ENCODE measurements at regions not wholly inside any gene's neighbourhood (a gene's known extent, or its start where the extent isn't known, plus 50 kb on each side); places are given as distances from the start of the nearest gene placed in this dataset.
"Not testable (repeated sequence)": the region's sequence is repeated elsewhere in the genome, so short reads cannot be mapped to it uniquely, and the experiment has no call there.

DNA sequence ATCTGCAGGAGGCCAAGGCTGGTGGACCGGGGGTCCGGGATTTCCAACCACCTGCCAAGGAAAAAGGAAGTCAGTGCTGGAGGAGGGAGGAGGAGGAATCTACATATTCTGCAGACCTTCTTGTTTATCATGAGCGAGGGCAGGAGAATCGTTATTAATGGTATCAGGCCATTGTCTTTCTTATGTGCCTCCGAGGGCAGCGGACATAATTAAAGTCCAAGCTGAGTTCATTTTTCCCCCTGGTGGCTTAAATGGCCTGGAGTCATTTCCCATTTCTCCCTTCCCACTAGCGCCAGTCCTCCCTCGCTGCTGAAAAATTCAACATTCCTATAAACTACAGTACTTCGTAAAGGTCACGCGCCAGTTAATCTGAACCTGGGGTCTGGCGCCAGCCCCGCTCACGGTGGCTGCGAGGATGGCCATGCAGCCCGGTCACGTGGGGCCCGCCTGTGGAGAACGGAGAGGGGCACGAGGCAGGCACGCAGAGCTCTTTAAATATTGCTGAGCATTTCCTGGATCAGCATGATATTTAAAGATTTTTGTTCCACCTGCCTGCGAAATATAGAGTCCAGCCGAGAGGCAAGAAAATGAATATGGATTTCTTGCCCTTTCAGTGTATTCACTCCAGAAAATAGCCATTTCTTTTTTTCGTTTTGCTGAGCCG is 85.2 kb upstream of the PCDH8 start:
- no peaks in the 10 kb centered on the region for H3K9me3 Mint-ChIP-seq
- H3K36me3 Mint-ChIP-seq = no peaks in the 10 kb centered on the region
- H3K27ac Mint-ChIP-seq = no peak overlapping the region
- ATAC-seq = no peak
- DNase-seq (ENCODE audit: low spot score in 2 of 2) = no peak

DNA sequence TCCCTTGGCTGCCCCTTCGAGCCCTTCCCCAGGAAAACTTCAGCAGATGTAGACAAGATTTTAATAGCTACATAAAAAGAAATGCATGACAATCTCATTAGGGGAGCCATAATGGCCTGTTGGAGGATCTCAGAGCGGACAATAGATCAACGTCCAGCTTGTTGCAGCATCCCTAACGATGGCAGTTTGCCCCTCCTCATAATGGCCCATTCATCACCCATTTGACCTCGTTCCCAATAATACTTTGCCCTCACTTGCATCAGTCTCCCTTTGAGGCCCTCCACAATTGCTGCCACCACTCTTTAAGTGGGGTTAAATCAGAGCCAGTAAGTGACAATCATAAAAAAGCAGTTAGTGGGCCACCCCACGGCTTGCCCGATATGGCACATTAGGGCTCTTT is 84.7 kb upstream of the PCDH8 start:
- Mint-ChIP-seq H3K9me3 (no peaks in the 10 kb centered on the region), H3K27ac (no peak overlapping the region), H3K36me3 (no peaks in the 10 kb centered on the region)
- DNase-seq (ENCODE audit: low spot score in 2 of 2) = no peak
- no peak for ATAC-seq

DNA sequence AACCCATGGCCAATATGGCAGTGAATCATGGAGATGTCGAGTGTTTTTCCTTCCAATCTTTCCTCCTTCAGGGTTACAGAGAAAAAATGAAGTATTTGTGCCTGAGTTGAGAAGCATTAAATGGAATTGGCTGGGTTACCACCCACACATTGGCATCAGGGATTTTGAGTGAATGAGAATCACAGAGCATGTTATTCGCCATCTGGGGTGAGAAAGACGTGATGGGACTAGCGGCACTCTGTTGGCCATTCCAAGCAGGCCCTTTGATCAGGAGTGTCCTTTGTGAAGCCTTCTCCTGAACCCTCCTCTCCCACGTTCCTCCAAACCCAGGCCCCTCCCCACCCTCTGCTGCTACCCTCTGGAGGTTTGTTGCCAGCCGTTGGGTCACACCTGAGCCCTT is 84.2 kb upstream of the PCDH8 start:
- DNase-seq (ENCODE audit: low spot score in 2 of 2) = no peak
- Mint-ChIP-seq H3K27ac (no peak overlapping the region), H3K36me3 (no peaks in the 10 kb centered on the region), H3K9me3 (no peaks in the 10 kb centered on the region)
- no peak for ATAC-seq

DNA sequence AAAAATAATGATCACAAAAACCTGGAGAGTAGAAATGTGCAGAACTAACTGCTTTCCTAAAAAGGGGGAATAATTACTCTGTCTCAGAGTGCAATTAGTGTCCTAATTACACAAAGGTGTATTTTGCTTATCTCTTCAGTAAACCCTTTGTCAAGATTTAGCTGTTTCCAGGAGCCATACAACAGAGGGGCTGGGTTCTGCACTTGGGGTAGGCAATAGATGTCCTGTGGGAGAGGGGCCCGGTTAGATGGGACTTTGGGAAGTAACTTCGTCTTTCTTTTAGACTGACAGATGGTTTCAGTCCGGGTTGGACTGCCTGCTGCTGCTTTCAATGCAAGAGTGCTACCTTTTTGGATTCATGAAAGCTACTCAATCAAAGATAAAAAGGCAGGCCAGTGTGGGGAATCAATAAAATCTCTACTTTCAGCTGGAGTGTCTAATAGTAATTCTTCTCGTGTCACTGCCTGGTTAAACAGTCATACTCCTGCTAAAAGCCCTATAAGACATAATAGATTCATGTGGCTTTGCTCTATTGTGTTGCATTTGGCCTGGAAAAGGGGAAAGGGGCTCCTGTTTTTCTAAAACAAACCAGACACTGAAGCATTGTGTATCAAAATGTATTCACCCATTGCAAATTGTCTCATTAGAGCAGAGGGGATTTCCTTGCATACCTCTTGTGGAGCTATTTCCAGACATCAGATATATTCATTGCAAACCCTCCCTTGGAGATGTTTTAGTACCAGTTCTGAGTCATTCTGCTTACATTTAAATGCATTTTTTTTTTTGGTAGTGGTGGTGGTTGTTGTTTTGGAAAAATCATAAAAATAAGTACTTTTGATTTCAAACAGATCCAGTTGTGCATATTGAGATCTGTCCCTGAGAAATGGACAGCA is 83.3 kb upstream of the PCDH8 start:
- no peak for ATAC-seq
- H3K9me3 Mint-ChIP-seq = no peaks in the 10 kb centered on the region

DNA sequence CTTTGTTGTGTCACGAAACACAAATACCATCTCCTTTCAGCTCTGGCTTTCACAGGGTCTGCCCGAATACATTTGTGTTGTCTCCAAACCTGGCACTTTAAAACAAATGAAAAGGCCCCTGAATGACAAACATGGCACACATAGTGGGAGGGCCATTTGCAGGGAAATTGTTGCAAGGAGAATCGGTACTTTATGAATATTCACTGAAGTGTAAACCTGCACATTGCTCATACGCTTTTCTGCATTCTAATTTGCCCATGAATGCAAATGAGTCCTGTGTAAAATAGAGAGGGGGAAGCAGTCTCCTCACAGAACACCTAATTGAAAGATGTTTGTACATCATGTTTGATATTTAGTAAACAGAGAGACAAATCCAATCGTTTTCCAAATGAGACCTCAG is 82.7 kb upstream of the PCDH8 start:
- no peaks in the 10 kb centered on the region for H3K36me3 Mint-ChIP-seq
- ATAC-seq = no peak
- no peaks in the 10 kb centered on the region for H3K9me3 Mint-ChIP-seq
- H3K27ac Mint-ChIP-seq = no peak overlapping the region
- no peak for DNase-seq (ENCODE audit: low spot score in 2 of 2)

More for the DNA sequence above, 83.3 kb upstream of the PCDH8 start:
- no peaks in the 10 kb centered on the region for H3K36me3 Mint-ChIP-seq
- DNase-seq (ENCODE audit: low spot score in 2 of 2) = no peak
- no peak overlapping the region for H3K27ac Mint-ChIP-seq

DNA sequence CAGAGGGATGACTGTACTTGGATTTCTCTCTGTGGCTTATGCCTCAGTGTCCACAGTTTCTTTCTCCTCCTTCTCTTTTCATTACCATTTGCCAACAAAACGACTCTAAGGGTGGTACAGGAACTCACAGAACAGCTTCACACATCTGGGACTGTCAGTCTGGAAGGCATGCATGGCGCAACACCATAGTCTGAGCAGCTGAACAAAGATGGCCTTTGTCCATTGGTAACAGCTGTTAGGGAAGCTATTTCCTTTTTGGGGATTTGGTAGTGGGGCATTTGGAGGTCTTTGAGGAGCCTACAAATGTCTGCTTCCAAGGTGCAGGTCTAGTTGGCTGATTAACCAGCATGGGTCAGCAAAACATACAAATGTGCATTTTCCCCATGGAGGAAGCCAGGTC is 81.4 kb upstream of the PCDH8 start:
- H3K9me3 Mint-ChIP-seq = no peaks in the 10 kb centered on the region
- ATAC-seq = no peak
- DNase-seq (ENCODE audit: low spot score in 2 of 2) = no peak
- no peak overlapping the region for H3K27ac Mint-ChIP-seq
- H3K36me3 Mint-ChIP-seq = no peaks in the 10 kb centered on the region

DNA sequence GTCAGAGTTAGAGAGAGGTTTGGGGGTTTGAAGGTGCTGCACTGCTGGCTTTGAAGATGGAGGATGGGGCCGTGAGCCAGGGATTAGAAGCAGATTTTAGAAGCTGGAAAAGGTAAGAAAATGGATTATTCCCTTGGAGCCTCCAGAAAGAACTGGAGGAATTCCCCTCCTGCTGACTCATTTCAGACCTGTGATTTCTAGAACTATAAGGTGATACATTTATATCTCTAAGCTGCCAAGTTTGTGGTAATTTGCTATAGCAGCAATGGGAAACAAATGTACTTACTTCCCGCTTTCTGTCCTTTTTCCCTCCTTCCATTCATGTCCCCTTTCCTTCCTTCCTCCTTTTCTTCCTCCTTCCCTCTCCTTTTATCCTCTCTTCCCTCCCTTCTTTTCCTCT is 78.5 kb upstream of the PCDH8 start:
- Mint-ChIP-seq H3K27ac (no peak overlapping the region), H3K9me3 (no peaks in the 10 kb centered on the region), H3K36me3 (no peaks in the 10 kb centered on the region)
- ATAC-seq (no peak), DNase-seq (ENCODE audit: low spot score in 2 of 2) (no peak)

DNA sequence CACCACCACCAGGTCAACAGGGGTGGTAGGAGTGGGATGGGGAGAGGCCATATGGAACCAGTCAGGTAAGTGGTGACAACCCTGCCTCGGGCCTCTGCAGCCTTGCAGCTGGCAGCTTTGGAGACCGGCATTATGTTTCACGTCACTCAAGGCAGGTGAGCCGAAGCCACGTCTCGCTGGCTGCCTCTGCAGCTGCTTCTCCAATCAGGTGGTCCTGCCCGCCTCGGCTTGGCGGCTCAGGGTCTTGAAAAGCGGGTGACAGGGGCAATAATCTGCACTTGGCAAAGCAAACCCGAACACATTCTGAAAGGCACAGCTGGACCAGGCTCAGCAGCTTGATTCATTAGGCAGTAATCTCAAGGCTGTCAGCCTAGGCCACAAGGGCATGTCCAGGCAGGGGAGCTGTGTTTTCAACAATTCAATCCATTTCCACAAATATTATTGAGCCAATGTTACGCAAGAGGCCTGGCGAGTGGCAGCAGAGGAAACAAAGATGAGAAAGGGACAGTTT is 77.4 kb upstream of the PCDH8 start:
- H3K9me3 Mint-ChIP-seq = no peaks in the 10 kb centered on the region
- no peak for ATAC-seq
- no peaks in the 10 kb centered on the region for H3K36me3 Mint-ChIP-seq
- H3K27ac Mint-ChIP-seq = no peak overlapping the region
- DNase-seq (ENCODE audit: low spot score in 2 of 2) = no peak

DNA sequence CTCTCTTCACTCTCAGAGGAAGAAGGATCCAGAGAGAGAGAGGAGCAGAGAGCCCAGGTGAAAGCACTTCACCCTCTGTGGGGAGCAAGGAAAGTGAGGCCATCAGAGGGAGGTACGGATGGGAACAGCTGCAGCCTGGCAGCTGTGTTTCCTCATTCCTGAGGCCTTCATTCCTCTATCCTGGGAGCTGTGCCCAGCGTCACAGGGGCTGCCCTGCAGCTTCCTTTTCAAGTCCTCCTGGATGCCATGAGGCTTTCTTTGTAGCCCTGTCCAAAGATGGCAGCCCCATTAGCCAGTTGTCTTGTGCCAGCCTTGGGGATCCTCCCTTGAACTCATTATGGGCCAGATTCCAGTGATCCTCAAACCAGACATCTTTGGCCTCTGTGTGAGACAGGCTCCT is 76.8 kb upstream of the PCDH8 start:
- ATAC-seq = no peak
- H3K9me3 Mint-ChIP-seq = no peaks in the 10 kb centered on the region
- DNase-seq (ENCODE audit: low spot score in 2 of 2) = no peak
- no peak overlapping the region for H3K27ac Mint-ChIP-seq
- H3K36me3 Mint-ChIP-seq = no peaks in the 10 kb centered on the region

DNA sequence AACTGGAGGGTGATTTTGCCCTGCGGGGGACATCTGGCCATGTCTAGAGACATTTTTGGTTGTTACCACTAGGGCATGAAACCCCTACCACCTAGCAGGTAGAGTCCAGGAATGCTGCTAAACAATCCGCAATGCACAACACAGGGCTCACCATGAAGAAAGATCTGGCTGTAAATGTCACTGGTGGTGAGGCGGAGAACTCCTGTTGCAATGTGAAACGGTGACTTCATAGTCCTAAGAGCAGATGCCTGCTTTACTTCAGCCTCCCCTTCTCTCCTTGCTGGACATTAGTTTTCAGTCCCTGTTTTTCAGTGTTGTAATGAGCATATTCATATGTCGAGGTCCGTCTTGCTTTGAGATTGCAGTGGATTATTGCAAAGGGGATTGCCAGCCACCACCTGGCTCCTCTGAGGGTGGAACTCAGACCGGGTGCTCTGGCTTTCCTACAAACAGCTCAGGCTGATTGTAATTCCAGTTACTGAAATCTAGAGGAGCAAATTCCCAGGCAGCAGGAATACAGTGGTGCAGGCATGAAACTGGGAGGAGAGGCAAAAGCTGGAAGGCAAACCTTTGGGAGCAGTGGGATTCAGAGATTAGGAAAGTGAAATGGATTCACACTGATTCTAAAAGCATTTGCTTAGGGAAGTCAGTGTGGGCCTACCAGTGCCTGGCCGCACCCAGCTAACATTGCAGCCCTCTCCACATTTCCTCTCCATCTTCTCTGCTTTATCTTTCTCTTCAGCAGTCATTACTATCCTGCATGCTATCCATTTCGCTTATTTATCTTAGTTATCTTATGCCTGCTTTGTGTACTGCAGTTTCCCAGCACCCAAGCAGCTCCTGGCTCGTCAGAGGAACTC is 76.1 kb upstream of the PCDH8 start:
- ATAC-seq (no peak), DNase-seq (ENCODE audit: low spot score in 2 of 2) (no peak)
- H3K9me3 Mint-ChIP-seq = no peaks in the 10 kb centered on the region
- H3K27ac Mint-ChIP-seq = no peak overlapping the region
- no peaks in the 10 kb centered on the region for H3K36me3 Mint-ChIP-seq

DNA sequence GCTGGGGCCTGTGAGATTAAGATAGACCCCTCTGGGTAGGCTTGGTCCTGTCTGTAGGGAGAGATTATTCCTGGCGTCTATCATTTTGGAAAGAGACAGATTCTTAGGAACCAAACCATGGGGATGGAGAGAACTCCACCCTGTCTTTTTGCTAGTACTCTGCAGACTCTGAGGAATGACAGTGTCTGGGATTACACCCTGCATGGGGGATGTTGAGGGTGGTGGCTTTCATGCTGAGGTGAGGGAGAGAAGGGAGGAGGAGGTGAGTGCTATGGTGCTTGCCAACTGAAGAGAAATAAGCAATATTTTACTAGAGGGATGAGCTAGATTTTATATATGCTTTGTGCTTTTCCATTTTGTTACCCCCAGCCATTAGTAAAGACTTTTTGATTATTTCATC is 74.5 kb upstream of the PCDH8 start:
- no peak for DNase-seq (ENCODE audit: low spot score in 2 of 2)
- Mint-ChIP-seq H3K36me3 (no peaks in the 10 kb centered on the region), H3K9me3 (peaks cover under 1 to 5% of the 10 kb centered on the region in 2 donors), H3K27ac (no peak overlapping the region)
- no peak for ATAC-seq

DNA sequence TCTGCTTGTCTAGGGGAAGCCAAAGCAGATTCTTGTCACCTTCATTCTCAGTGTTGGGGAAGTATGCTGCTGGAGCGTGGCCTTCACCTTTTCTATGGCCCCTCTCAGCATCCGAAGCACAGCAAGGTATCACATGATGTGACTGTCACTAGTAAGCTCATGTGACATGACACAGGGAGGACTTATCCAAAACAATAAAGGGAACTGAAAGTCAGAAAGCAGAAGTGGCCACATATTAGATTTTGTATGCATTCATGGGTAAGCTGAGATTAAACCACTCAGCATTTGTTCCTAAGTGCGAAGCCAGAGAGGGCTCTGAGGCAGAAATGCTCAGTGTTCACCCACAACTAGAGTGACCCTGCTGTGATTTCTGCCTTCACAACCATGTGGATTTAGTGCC is 72.8 kb upstream of the PCDH8 start:
- Mint-ChIP-seq H3K9me3 (peaks cover 7 to 12% of the 10 kb centered on the region in 2 donors), H3K36me3 (no peaks in the 10 kb centered on the region), H3K27ac (no peak overlapping the region)
- DNase-seq (ENCODE audit: low spot score in 2 of 2) (no peak), ATAC-seq (no peak)

DNA sequence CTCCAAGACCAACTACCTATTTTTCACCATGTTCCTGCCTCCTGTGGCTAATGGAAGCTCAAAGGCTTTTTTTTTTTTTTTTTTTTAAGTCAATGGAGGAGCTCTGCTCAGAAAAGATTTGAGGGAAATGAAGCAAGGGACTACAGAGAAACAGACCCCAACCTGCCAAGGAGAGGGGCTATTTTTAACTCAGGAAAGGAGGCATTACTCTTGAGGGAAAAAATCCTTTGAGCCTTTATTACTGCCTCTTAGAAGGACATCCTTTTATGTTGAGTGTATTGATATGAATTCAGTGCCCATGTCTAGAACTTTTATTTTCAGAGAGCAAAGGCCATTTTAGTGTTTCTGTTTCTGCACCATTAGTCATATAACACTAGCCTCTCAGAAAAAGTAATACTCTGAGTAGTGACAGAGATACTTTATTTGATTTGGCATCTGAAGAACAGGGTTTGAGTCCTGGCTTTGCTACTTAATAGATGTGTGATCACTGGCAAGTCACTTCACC is 68.1 kb upstream of the PCDH8 start:
- H3K27ac Mint-ChIP-seq = no peak overlapping the region
- DNase-seq (ENCODE audit: low spot score in 2 of 2) (no peak), ATAC-seq (no peak)
- no peaks in the 10 kb centered on the region for H3K36me3 Mint-ChIP-seq
- H3K9me3 Mint-ChIP-seq = peaks cover 7 to 23% of the 10 kb centered on the region in 2 donors

DNA sequence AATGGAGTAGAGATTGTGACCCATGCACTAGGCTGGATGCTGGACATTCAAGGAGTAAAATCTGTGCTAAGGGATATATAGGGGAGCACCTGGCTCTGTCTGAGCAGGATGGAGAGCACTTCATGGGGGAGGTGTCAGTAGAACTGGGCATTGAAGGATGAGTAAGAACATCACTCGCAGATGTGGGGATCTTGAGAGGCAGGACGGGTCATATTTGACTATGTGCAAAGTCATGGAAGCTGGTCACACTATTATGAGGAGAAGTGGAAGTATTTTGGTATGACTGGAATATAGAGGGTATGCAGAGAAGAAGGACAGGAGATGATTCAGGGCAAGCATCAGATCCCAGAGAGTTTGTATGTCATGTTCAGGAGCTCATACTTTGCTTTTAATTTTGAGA is 62.9 kb upstream of the PCDH8 start:
- Mint-ChIP-seq H3K27ac (no peak overlapping the region), H3K9me3 (peaks cover 0 to 11% of the 10 kb centered on the region in 2 donors), H3K36me3 (no peaks in the 10 kb centered on the region)
- ATAC-seq = no peak
- no peak for DNase-seq (ENCODE audit: low spot score in 2 of 2)

DNA sequence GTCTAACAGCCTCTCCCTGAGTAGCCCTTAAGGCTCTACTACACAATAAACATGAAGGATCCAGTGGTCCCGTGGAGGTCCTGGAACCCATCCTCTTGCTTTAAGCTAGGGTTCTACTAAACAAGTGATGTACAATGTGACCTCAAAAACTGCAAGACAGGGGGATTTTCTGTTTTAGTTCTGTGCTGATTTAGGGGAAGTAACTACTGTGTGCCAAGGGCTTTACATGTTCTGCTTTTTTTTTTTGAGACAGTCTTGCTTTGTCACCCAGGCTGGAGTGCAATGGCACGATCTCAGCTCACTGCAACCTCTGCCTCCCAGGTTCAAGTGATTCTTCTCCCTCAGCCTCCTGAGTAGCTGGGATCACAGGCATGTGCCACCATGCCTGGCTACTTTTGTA is 61.9 kb upstream of the PCDH8 start:
- ATAC-seq, H3K36me3 Mint-ChIP-seq: not testable (repeated sequence)
- H3K9me3 Mint-ChIP-seq = peaks cover 0 to 11% of the 10 kb centered on the region in 2 donors

DNA sequence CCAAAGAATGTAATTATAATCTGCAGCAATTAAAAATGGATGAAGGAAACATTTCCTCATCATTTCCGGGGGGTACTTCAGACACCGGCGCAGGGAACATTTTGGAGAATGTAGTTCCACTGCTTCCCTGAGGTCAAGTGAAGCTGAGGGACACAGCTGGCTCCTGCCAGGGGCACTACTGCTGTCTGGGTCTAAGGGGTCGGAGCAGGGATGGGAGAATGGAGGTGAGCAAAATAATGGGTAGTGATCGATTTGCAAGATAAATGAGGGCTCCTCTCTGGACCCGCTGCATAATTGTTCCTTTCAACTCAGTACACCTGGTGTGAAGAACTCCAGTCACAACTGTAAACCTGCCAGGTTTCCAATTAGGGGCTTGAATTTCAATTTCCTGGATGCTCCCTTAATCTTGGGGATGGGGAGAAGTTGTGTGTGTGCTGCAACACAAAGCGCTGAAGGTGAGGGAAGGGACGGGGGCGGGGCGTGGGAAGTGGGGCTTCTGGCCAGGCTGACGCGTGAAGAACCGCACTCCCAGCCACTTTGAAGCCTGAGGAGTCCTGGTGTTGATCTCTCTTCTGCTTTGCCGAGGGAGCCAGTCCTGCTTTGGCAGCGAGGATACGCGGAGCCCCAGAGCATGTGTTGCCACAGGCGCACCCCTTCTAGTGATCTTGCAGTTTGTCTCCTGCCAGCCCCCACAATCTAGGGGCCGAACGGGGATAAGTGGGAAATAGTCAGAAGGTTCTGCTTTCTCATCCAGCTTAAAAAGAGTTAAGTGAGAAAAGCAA is 57.9 kb upstream of the PCDH8 start:
- Mint-ChIP-seq H3K27ac (no peak overlapping the region), H3K36me3 (no peaks in the 10 kb centered on the region), H3K9me3 (no peaks in the 10 kb centered on the region)
- ATAC-seq (no peak), DNase-seq (ENCODE audit: low spot score in 2 of 2) (no peak)

More for the DNA sequence above, 61.9 kb upstream of the PCDH8 start:
- DNase-seq (ENCODE audit: low spot score in 2 of 2); H3K27ac Mint-ChIP-seq: not testable (repeated sequence)

All from activated naive CD4-positive, alpha-beta T cell treated with anti-CD3 and anti-CD28 coated beads, Interleukin-2, amount 50 U/mL, for 72 hours (primary cell).